NB4 (cell line): ENCODE measurements at regions not wholly inside any gene's neighbourhood (a gene's known extent, or its start where the extent isn't known, plus 50 kb on each side); places are given as distances from the start of the nearest gene placed in this dataset.

Source experiments
- MYC ChIP-seq: IDR thresholded peaks from 2 replicates; pipeline ENCODE4 v1.6.1; 2011; ENCODE audit warnings: low read depth, low read length
- POLR2A ChIP-seq: IDR thresholded peaks from 2 replicates; pipeline ENCODE4 v1.6.1; 2011; ENCODE audit warnings: mild to moderate bottlenecking; ENCODE audit not compliant: insufficient read length; ENCODE audit errors: extremely low read depth
- TF ChIP-seq, protein P1 (sequence below): IDR thresholded peaks from one replicate; pipeline ENCODE4 v1.5.1; 2012; ENCODE audit warnings: low read depth, low read length
- TF ChIP-seq, protein P2 (sequence below): IDR thresholded peaks from 2 replicates; pipeline ENCODE4 v1.6.1; 2011; ENCODE audit warnings: low read depth, low read length

DNA sequence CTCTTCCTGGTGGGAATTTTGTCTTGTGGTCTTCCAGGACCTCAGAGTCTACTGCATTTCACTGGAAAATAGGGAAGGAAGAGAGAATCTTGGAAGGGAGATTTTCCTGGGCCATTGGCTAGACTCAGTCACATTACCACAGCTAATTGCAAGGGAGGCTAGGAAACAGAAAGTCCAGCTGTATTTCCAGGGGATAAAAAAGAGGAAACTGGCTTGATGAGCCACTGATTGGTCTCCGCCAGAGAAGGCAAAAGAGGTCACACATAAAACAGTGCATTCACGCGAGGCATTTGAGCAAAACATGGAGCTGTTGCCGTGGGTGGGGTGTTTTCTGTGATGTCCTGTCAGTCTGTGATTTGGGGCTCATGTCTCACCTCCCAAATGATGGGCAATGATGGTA, 345.3 kb downstream of the FOXL1 start:
- TF ChIP-seq, protein P1, sequence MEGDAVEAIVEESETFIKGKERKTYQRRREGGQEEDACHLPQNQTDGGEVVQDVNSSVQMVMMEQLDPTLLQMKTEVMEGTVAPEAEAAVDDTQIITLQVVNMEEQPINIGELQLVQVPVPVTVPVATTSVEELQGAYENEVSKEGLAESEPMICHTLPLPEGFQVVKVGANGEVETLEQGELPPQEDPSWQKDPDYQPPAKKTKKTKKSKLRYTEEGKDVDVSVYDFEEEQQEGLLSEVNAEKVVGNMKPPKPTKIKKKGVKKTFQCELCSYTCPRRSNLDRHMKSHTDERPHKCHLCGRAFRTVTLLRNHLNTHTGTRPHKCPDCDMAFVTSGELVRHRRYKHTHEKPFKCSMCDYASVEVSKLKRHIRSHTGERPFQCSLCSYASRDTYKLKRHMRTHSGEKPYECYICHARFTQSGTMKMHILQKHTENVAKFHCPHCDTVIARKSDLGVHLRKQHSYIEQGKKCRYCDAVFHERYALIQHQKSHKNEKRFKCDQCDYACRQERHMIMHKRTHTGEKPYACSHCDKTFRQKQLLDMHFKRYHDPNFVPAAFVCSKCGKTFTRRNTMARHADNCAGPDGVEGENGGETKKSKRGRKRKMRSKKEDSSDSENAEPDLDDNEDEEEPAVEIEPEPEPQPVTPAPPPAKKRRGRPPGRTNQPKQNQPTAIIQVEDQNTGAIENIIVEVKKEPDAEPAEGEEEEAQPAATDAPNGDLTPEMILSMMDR, result no peak
- TF ChIP-seq POLR2A (no peak), MYC (no peak)
- TF ChIP-seq, protein P2, sequence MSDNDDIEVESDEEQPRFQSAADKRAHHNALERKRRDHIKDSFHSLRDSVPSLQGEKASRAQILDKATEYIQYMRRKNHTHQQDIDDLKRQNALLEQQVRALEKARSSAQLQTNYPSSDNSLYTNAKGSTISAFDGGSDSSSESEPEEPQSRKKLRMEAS, result no peak
